Endothelial cell (in vitro differentiated cells): ENCODE measurements at regions not wholly inside any gene's neighbourhood (a gene's known extent, or its start where the extent isn't known, plus 50 kb on each side); places are given as distances from the start of the nearest gene placed in this dataset.

Source experiments
- DNase-seq: peaks from one replicate; pipeline ENCODE4 v3.0.0; 2021; ENCODE audit warnings: low spot score
- H3K27ac Mint-ChIP-seq: one replicate; pipeline ENCODE4 v1.8.0; 2021; ENCODE audit warnings: mixed read lengths, inconsistent platforms; ENCODE audit not compliant: unreplicated experiment
- H3K27me3 Mint-ChIP-seq: one replicate; pipeline ENCODE4 v1.8.0; 2021; ENCODE audit warnings: mild to moderate bottlenecking, moderate library complexity, mixed read lengths, inconsistent platforms; ENCODE audit not compliant: unreplicated experiment
- H3K36me3 Mint-ChIP-seq: one replicate; pipeline ENCODE4 v1.8.0; 2021; ENCODE audit warnings: mild to moderate bottlenecking, low read depth, mixed read lengths, inconsistent platforms; ENCODE audit not compliant: unreplicated experiment
- H3K4me1 Mint-ChIP-seq: one replicate; pipeline ENCODE4 v1.8.0; 2021; ENCODE audit warnings: mild to moderate bottlenecking, mixed read lengths, inconsistent platforms; ENCODE audit not compliant: unreplicated experiment
- H3K4me3 Mint-ChIP-seq: one replicate; pipeline ENCODE4 v1.8.0; 2021; ENCODE audit warnings: mild to moderate bottlenecking, mixed read lengths, inconsistent platforms; ENCODE audit not compliant: unreplicated experiment
- H3K9me3 Mint-ChIP-seq: one replicate; pipeline ENCODE4 v1.8.0; 2021; ENCODE audit warnings: mixed read lengths, inconsistent platforms; ENCODE audit not compliant: unreplicated experiment
- CTCF ChIP-seq: fragments of 200-600 bp; sonication (generic); IDR thresholded peaks from one replicate; pipeline ENCODE4 v1.5.0; 2021; ENCODE audit warnings: antibody characterized with exemption; ENCODE audit not compliant: unreplicated experiment

DNA sequence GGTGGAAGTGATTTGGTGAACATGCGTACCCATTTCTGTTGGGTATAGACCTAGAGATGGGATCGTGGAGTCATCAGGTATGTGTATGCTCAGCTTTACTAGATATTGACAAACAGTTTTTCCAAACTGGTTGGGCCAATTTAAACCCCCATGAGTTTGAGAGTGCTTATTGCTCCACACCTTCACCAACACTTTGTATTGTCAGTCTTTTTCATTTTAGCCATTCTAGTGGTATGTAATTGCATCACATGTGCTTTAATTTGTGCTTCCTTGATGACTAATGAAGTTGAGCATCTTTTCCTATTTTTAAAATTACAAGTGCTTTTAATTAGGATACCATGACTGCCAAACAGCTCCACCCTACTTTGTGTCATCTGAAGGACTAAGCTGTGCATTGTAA, 158.9 kb upstream of the AKIRIN2 start:
- peaks cover 4% of the 10 kb centered on the region for H3K36me3 Mint-ChIP-seq
- H3K9me3 Mint-ChIP-seq = no peaks in the 10 kb centered on the region
- H3K4me3 Mint-ChIP-seq = no peak overlapping the region
- H3K4me1 Mint-ChIP-seq = no peaks in the 10 kb centered on the region
- no peak for DNase-seq
- TF ChIP-seq CTCF = no peak
- no peak overlapping the region for H3K27ac Mint-ChIP-seq
- no peaks in the 10 kb centered on the region for H3K27me3 Mint-ChIP-seq

DNA sequence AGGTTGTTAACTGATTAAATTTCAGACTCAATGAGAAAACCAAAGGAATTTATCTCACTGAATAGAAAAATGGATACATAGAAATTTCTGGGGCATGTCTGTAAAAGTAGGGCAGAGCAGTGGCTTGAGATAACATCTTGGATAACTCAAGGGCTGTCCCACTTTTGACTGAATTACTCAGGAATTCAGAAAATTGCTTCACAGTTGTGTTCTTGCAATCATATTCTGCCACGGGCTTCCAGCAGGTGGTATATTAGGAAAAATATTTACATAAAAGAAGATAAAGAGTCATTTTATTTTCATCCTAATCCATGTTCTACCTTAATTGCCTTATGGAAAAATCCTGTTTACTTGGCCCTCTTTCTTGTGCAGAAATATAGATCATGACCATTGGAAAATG, 156.4 kb upstream of the AKIRIN2 start:
- Mint-ChIP-seq H3K9me3 (no peaks in the 10 kb centered on the region), H3K27ac (no peak overlapping the region), H3K36me3 (peaks cover 4% of the 10 kb centered on the region), H3K4me3 (no peak overlapping the region), H3K4me1 (no peaks in the 10 kb centered on the region), H3K27me3 (peaks cover 4% of the 10 kb centered on the region)
- no peak for DNase-seq
- TF ChIP-seq CTCF = no peak

DNA sequence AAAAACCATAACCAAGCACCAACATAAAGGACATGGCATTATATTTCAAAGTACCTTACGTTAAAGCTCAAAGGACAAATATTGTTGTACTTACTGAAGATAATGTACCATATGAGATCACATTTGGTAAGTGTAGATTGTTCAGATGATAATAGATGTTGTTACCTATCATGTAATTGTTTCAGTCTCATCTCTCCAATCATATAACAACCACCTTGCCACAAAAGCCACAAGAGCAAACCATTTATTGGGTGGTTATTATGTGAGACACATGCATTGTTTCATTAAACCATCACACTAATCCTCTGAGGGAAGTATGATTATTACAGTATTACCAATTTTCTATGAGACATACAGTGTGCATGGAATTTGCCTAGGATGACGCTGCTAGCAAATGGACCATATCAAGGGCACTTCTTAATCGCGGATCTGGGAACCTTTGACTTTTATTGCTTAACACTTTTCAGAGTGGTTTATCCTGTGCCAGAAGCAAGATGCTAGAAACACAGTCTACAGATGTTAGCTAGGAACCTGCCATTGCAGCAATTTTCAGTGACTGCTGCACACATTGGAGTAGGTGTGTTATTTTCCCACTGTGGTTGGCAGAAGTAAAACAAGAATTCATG, 149.8 kb upstream of the AKIRIN2 start:
- H3K4me1 Mint-ChIP-seq = no peaks in the 10 kb centered on the region

GRCh38 chr6:87848616-87849015, 146.6 kb upstream of the AKIRIN2 start:
- H3K9me3 Mint-ChIP-seq = no peaks in the 10 kb centered on the region
- no peak for DNase-seq
- no peaks in the 10 kb centered on the region for H3K36me3 Mint-ChIP-seq
- TF ChIP-seq CTCF = no peak
- H3K27ac Mint-ChIP-seq = no peak overlapping the region
- H3K27me3 Mint-ChIP-seq = no peaks in the 10 kb centered on the region
- no peaks in the 10 kb centered on the region for H3K4me1 Mint-ChIP-seq
- H3K4me3 Mint-ChIP-seq = no peak overlapping the region

More for the DNA sequence above, 149.8 kb upstream of the AKIRIN2 start:
- TF ChIP-seq CTCF = no peak
- Mint-ChIP-seq H3K4me3 (no peak overlapping the region), H3K36me3 (no peaks in the 10 kb centered on the region), H3K27me3 (peaks cover 4% of the 10 kb centered on the region), H3K9me3 (no peaks in the 10 kb centered on the region), H3K27ac (no peak overlapping the region)
- no peak for DNase-seq

GRCh38 chr6:87847830-87848210, 145.8 kb upstream of the AKIRIN2 start:
- Mint-ChIP-seq H3K4me1 (no peaks in the 10 kb centered on the region), H3K27ac (no peak overlapping the region), H3K27me3 (no peaks in the 10 kb centered on the region), H3K4me3 (no peak overlapping the region), H3K36me3 (no peaks in the 10 kb centered on the region), H3K9me3 (no peaks in the 10 kb centered on the region)
- no peak for TF ChIP-seq CTCF
- no peak for DNase-seq
